ENCODE measurements at regions not wholly inside any gene's neighbourhood (a gene's known extent, or its start where the extent isn't known, plus 50 kb on each side); places are given as distances from the start of the nearest gene placed in this dataset.

GRCh38 chr9:38337181-38337580 lies 55.3 kb upstream of the ALDH1B1 start:
- Histone ChIP-seq H3K4me1 (ENCODE audit: control insufficient read depth in 4 of 4, insufficient read depth in 4 of 4, low read length in 3 of 4) (peaks cover 0 to 6% (median 3%) of the 10 kb centered on the region in 4 donors), H3K27ac (ENCODE audit: low read depth in 1 of 2, low read length in 2 of 2) (no peak overlapping the region), H3K9me3 (ENCODE audit: control insufficient read depth in 4 of 4, low read length in 3 of 4) (no peaks in the 10 kb centered on the region), H3K27me3 (ENCODE audit: control insufficient read depth in 4 of 4, insufficient read depth in 4 of 4, low read length in 3 of 4) (no peaks in the 10 kb centered on the region), H3K36me3 (ENCODE audit: control insufficient read depth in 4 of 4, insufficient read depth in 3 of 4, low read depth in 1 of 4, low read length in 3 of 4) (no peaks in the 10 kb centered on the region), H3K4me3 (ENCODE audit: low read depth in 1 of 3, low read length in 3 of 3) (no peak overlapping the region), H3K9ac (ENCODE audit: low read depth in 1 of 2, low read length in 2 of 2) (no peak overlapping the region)
- no peak for DNase-seq (ENCODE audit: low spot score)
- 90% methylated on average over 7 of the region's 7 CpGs for WGBS
- TF ChIP-seq ATF3 (IDR thresholded peaks at IDR 0.05), result no peak
- no peak for TF ChIP-seq EGR1 (IDR thresholded peaks at IDR 0.05; ENCODE audit: low read depth in 2 of 2)
- TF ChIP-seq RXRA (IDR thresholded peaks at IDR 0.05), result no peak
- no peak for TF ChIP-seq GABPA (IDR thresholded peaks at IDR 0.05 in 1 of 2, conservative IDR thresholded peaks at IDR 0.05 in 1 of 2)
- no peak for TF ChIP-seq HNF4A (conservative IDR thresholded peaks at IDR 0.05)
- TF ChIP-seq NR2F2 (IDR thresholded peaks at IDR 0.05), result no peak
- no peak for TF ChIP-seq CTCF (IDR thresholded peaks at IDR 0.05; ENCODE audit: low read depth, low read length, missing input control)

GRCh38 chr9:38336341-38336740 lies 56.2 kb upstream of the ALDH1B1 start:
- Histone ChIP-seq H3K4me3 (ENCODE audit: low read depth in 1 of 3, low read length in 3 of 3) (no peak overlapping the region), H3K9me3 (ENCODE audit: control insufficient read depth in 4 of 4, low read length in 3 of 4) (no peaks in the 10 kb centered on the region), H3K27ac (ENCODE audit: low read depth in 1 of 2, low read length in 2 of 2) (no peak overlapping the region), H3K36me3 (ENCODE audit: control insufficient read depth in 4 of 4, insufficient read depth in 3 of 4, low read depth in 1 of 4, low read length in 3 of 4) (no peaks in the 10 kb centered on the region), H3K27me3 (ENCODE audit: control insufficient read depth in 4 of 4, insufficient read depth in 4 of 4, low read length in 3 of 4) (no peaks in the 10 kb centered on the region), H3K4me1 (ENCODE audit: control insufficient read depth in 4 of 4, insufficient read depth in 4 of 4, low read length in 3 of 4) (peaks cover 0 to 6% (median 3%) of the 10 kb centered on the region in 4 donors), H3K9ac (ENCODE audit: low read depth in 1 of 2, low read length in 2 of 2) (no peak overlapping the region)
- no peak for TF ChIP-seq MAX (IDR thresholded peaks at IDR 0.05)
- no peak for TF ChIP-seq NR2F2 (IDR thresholded peaks at IDR 0.05)
- no peak for TF ChIP-seq RXRA (IDR thresholded peaks at IDR 0.05)
- TF ChIP-seq TAF1 (conservative IDR thresholded peaks at IDR 0.05), result no peak
- TF ChIP-seq SP1 (IDR thresholded peaks at IDR 0.05), result no peak
- TF ChIP-seq RAD21 (IDR thresholded peaks at IDR 0.05), result no peak
- no peak for TF ChIP-seq YY1 (IDR thresholded peaks at IDR 0.05)
- TF ChIP-seq ZBTB33 (IDR thresholded peaks at IDR 0.05), result no peak
- TF ChIP-seq REST (IDR thresholded peaks at IDR 0.05), result no peak
- TF ChIP-seq EGR1 (IDR thresholded peaks at IDR 0.05; ENCODE audit: low read depth in 2 of 2), result no peak
- no peak for TF ChIP-seq FOXA1 (IDR thresholded peaks at IDR 0.05)
- TF ChIP-seq HNF4G (IDR thresholded peaks at IDR 0.05), result no peak
- TF ChIP-seq JUND (IDR thresholded peaks at IDR 0.05), result no peak
- no peak for TF ChIP-seq GABPA (IDR thresholded peaks at IDR 0.05 in 1 of 2, conservative IDR thresholded peaks at IDR 0.05 in 1 of 2)
- WGBS, result 81% methylated on average over 8 of the region's 8 CpGs
- DNase-seq (ENCODE audit: low spot score), result no peak

Measured in liver (tissue), 8 donors.